AG09319 (cell line): ENCODE measurements at regions not wholly inside any gene's neighbourhood (a gene's known extent, or its start where the extent isn't known, plus 50 kb on each side); places are given as distances from the start of the nearest gene placed in this dataset.
"Not testable (repeated sequence)": the region's sequence is repeated elsewhere in the genome, so short reads cannot be mapped to it uniquely, and the experiment has no call there.

Experiments used
- DNase-seq: peaks from one replicate; pipeline ENCODE4 v3.0.0-alpha.2; 2010; ENCODE audit warnings: low read depth; ENCODE audit errors: extremely low read depth
- CTCF ChIP-seq: IDR thresholded peaks from 2 replicates; pipeline ENCODE4 v1.5.1; 2011; ENCODE audit warnings: low read depth, mild to moderate bottlenecking, inconsistent platforms, low read length, moderate library complexity

DNA sequence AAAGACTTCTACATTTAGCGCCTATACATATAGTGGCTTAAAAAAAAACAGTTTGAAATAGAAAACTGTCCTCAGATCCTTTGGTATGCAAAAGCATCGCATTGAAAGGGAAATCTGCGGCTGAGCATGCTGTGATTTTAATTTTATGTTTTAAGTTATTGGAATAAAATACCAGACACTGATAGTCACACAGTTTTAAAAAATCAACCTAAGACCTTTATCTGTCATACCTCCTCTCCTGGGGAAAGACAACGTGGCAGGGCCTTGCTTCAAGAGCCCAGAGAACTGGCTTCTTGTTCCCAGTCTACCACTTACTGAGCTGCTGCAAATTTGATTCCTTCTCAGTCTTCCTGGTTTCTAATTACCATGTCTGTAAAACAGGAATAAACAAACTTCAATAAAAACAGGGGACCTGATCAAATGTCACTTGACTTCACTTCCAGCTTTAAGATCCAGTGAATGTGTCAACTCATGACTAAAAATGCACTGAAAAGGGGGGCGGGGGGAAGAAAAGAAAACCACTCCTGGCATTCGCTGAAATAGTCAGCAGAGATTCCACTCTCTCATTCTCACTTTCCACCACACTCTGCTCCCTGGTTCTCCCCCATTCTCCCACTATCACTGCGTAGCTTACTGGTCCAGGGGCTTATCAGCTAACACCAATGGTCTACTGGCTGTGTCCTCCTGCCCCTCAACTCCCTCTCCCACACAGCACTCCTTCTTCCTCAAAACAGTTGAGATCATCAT, 494.7 kb upstream of the MARCKS start:
- no peak for TF ChIP-seq CTCF
- DNase-seq, result no peak

DNA sequence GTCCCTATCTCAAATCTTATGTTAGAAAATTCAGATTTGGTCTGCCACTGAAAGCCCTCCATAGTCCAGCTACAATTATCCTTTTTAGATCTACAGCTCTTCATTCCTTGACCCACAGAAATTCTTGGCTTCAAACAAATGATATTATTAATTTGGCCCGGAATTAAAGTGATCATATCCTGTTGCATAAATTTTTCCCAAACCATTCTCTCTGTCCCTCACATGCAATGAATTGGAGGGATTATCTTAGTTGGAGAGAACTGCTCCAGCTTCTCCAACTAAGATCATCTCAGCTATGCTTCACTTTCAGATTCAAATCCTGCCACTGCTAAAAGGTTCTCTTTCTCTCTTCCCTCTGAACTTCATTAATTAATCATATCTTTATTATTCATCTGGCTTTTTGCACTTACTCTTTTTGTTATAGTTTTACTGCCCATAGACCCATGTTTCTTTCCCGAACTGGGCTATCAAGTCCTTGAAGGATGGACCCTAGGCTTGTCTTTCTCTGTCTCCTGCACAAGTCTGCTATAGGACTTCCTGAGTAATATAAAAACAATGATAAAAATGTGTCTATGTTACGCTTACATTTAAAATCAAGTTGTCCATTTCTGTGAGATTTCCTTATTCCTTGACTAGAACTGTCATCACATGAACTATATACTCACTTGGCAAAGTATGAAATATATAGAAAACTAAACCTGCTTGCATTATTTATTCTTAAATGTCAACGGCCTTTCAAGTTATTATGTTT, 493.9 kb upstream of the MARCKS start:
- DNase-seq, result no peak

GRCh38 chr6:113363866-113364265, 493.3 kb upstream of the MARCKS start:
- TF ChIP-seq CTCF, result no peak
- no peak for DNase-seq

More for the DNA sequence above, 493.9 kb upstream of the MARCKS start:
- no peak for TF ChIP-seq CTCF

DNA sequence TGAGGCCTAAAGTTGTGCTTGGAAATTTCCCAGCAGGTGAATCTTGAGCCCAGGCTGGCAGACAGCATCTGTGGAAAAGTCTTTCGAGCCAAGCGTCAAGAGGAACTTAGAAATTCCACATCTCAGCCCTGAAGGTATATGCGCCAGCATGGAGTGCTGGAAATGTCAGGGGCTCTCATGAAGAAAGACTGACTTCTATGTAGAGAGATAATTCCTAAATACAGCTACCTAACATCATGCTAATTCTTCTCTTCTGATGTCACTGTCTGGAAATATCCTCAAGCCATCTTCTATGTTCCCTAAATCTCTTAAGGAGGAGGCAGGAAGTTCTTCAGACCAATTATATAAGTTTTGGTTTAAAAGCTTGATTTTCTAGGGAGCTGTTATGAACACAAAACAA, 492.4 kb upstream of the MARCKS start:
- no peak for TF ChIP-seq CTCF
- no peak for DNase-seq

GRCh38 chr6:113365191-113365590, 492.0 kb upstream of the MARCKS start:
- no peak for DNase-seq
- TF ChIP-seq CTCF, result no peak

DNA sequence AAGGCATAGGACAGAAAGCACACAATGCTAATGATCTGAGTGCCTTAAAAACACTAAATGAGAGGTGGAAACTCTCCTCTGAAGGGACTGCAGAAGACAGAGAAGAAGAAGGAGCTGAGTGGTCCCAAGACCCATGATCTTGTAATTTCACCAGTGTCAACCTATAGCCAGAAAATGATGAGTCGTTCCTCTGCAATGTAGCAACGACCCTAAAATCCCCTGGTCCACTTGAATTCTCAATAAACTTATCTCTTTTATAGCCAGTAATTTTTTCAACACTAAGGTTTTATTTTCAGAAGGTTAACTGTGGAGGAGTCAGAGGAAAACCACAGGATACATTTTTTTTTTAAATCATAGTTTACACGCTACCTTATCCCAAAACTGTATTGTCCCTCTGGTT, 490.6 kb upstream of the MARCKS start:
- TF ChIP-seq CTCF, result no peak
- no peak for DNase-seq

- no peak for DNase-seq
- TF ChIP-seq CTCF, result no peak
Observed at GRCh38 chr6:113370508-113371502, 486.3 kb upstream of the MARCKS start.

DNA sequence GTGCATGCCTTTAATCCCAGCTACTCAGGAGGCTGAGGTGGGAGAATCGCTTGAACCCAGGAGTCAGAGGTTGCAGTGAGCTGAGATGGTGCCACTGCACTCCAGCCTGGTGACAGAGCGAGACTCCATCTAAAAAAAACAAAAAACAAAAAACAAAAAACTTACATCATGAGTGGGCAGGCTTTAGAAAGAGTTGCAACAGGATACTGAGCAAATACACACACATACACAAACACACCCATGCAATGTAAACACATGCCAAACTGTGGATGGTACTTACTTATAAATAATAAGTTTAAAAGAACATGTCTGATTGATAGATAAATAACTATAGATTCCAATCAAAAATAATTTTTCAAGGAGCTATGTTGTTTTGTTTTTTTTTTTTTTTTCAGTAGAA, 481.7 kb upstream of the MARCKS start:
- DNase-seq, result not testable (repeated sequence)
